ENCODE measurements at regions not wholly inside any gene's neighbourhood (a gene's known extent, or its start where the extent isn't known, plus 50 kb on each side); places are given as distances from the start of the nearest gene placed in this dataset.

DNA sequence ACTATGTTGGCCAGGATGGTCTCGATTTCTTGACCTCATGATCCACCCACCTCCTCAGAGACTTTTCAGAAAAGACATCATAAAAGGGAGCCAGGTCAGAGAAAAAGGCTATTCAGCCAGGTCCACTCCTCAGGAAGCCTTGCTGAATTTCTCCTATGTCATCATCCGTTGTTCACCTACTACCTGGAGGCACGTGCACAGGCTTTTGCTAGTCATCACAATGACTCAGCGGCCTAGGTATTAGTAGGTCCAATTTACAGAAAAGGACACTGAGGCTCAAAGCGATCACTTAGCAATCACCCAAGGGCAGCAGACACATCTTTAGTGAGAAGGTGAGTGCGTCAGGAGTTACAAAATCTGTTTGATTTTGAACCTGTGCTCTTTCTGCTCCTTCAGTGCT lies 72.3 kb upstream of the RAD23B start:
- no peak for DNase-seq (ENCODE audit: low spot score)

DNA sequence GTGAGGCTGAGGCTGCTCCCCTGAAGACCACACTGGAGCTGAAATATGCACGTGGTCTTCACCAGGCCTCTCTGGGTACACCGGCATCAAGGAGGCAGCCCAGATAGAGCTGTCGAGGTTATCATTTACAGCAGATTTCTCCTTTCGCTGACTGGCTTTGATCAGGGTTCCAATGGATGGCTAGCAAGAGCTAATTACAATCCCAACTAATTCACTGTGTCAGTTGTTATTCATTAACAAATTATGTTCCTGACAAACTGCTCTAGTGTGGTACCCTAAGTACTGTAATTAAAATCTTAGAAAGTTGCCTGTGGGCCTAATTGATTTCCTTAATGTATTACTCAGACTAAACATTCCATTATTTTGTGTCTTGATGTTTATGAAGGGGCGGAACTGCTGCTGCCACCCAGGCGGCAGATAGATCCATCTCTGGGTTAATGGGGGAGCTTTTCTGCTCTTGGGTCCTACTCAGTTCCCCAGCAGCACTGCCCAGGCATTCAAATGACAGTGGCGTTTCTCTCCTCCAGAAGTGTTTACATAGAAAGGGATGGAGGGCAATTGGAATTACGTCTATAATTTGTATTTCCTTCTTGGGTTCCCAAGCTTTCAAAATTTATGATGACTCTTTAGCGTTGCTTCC lies 71.7 kb upstream of the RAD23B start:
- DNase-seq (ENCODE audit: low spot score), result no peak

DNA sequence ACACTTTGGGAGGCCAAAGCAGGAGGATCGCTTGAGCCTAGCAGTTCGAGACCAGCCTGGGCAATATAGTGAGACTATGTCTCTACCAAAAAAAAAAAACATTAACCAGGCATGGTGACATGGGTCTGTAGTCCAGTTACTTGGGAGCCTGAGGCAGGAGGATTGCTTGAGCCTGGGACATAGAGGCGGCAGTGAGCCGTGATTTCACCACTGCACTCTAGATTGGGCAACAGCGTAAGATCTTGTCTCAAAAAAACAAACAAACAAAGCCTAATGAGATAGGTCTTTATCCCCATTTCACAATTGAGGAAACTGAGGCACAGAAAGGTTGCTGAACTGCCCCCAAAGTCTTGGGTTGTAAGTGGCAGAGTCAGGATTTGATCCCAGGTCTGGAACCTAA lies 70.5 kb upstream of the RAD23B start:
- DNase-seq (ENCODE audit: low spot score), result no peak

DNA sequence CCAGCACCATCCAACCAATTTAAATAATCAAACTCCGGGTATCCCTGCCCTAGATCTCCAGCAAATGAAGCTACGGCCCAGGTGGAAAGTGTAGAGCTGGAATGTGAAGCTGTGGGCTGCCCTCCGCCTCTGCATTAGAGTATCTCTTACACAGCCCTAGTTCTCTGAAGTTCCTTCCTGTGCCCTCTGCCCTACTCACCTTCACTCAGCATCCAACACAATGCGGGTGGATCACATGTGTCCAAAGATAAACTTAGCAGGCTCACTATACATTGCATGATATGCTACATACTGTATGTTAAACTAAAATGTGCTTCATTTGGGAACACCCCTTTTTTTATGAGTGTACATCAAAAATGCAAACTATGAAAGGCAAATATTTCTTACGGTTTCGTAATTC lies 70.0 kb upstream of the RAD23B start:
- no peak for DNase-seq (ENCODE audit: low spot score)

DNA sequence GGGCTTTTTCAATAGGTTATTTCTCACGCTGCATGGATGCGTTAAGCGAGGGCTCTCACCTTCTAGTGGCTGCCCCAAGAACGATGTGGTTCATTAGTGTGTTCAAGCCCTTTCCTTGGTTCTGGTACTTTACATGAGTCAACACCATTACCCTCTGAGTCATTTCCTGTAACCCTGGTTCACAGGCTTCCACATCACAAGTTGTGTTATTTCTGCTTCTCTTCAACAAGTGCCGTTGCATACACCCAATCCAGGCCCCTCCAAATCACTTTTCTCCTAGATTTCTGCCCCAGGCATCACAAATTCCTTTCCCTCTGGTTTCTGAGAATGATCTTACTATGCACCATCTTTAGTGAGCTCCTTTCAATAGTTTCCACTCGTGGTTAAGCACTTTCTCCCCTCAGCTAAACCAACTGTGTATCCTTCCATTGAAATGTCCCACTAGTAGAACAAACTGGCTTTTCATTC lies 69.5 kb upstream of the RAD23B start:
- no peak for DNase-seq (ENCODE audit: low spot score)

DNA sequence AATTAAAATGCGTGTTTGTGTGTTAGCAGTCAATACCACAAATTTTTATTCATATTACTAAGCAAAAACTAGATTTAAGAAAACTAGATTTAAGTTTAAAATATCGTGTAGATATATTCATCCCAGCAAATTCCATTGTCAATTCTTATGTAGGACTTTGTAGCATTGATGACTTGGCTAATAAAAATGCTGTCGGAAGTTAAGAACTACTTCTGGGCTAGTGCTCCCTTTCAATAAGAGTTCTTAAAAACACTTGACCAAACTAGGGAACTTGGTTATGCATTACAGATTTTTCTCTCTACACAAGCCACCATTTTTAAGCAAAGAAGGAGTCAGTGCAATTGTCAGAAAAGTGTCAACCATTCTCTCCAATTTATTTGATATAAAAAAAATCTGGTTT lies 68.7 kb upstream of the RAD23B start:
- DNase-seq (ENCODE audit: low spot score), result no peak

DNA sequence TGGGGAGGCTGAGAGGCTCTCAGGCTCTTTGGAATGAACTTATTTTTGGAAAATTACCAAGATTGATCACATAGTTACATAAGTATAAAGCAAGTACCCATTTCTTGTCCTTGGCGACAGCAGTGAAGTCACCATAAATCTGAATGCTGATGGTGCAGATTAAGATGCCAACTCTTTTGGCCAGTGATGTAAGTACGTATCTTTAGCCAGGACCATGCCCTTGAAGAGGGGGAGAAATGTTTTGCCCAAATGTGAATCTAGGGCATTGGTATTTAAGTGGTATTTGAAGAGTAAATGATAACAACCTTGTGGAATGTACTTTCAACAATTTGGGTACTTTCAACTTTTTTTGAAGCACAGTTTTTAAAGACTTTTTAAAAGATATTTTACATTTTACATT lies 68.2 kb upstream of the RAD23B start:
- DNase-seq (ENCODE audit: low spot score), result no peak

DNA sequence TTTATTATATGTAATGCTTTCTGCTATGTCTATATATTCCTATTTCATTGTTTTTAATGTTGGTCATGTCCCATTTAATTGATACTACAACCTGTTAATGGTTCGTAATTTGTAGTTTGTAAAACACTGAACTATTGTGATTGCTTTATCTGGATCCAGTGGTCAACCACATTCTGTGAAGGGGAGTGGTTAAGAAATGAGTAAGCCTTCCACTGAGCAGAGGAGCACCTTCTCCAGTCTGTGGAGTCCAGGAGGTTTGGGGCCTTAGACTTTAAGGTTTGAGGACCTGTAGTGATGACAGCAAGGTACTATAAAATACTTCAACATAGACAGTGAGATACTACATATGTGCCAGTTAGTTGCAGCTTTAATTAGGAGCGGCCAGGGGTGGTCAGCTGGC lies 67.7 kb upstream of the RAD23B start:
- no peak for DNase-seq (ENCODE audit: low spot score)

DNA sequence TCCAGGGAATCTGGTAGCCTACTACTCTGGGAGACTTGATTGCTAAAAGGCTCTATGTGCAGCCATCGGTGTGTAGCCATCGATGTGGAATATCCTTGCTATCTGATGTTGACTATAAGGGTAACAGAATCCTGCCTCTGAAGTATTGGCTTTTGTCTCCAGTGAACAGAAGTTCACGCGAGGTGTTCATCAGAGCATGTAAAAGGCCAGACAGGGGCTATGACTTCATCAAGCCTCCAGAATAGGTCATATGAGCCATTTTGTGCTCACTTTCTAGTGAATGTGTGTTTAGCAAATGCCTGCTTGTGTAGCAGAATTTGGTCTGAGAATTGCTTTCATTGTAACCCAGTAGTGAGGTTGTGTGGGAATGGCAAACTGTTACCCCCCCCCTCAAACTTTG lies 66.8 kb upstream of the RAD23B start:
- DNase-seq (ENCODE audit: low spot score), result no peak

DNA sequence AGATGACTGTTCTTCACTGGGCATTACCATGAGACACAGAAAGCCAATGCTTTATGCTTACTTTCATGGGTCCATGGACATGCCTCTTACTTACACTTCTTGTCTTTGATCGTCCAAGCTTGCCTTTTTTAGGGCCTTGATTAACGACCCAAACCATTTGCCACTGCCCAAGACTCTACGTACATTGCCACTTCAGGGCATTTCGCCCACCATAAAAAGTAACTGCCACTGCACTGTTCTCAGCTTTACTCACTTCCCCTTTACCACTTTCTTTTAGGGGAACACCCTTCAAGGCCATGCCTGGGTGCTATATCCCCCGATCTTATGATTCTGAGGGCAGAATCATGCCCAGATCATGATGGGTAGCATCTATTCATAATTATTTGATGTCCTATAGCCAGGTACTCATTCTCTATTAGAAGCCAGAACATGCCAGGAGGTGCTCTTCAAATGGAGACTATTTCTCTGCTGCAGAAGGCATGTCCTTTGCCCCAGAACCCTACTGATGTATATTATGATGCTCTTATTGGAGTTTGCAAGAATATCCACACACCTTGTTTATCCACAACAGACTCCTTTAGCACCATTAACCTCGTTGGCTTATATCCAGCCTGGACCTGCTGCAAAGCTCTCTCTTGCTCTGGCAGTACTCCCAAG lies 64.1 kb upstream of the RAD23B start:
- no peak for DNase-seq (ENCODE audit: low spot score)

DNA sequence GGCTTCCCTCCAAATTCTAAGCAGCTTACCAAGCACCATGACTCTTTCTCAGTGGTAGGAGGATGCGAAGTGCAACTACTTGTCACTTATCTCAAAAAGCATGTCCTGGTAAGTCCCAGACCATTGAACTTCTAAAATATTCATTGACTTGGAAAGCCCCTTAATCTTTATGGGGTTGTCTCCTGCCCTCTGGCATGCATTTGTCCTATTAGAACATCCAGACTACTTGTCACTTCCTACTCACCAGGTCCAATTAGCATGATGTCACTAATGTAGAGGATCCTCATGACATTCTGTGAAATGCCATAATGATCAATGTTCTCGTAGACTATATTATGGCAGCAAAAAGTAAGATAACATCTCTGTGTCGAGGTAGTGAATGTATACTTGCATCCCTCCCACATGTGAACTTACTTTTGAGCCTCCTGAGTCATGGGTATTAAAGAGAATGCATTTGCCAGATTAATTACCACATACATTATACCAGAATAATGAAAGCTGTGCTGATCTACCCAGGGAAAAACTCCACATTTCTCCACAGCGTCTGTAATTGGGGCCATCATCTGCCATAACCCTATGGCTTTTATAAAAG lies 63.5 kb upstream of the RAD23B start:
- no peak for DNase-seq (ENCODE audit: low spot score)

DNA sequence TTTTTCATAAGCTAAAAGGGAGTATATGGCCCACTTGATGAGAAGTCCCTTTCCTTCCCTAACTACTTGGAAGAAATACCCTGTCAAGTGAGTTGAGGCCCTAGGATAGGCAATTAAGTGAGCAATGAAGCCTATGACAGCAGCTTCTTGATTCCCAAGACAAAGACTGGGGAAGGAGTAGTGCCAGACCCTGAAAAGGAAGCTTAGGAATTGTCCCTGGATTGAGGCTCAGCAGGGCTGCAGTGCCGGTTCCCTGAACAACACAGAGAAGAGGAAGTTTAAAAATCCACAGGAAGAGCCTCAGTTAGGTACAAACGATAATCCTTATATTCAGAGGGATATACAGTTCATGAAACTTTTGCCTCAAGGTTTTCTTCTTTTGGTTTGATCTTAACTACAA lies 61.8 kb upstream of the RAD23B start:
- no peak for DNase-seq (ENCODE audit: low spot score)

DNA sequence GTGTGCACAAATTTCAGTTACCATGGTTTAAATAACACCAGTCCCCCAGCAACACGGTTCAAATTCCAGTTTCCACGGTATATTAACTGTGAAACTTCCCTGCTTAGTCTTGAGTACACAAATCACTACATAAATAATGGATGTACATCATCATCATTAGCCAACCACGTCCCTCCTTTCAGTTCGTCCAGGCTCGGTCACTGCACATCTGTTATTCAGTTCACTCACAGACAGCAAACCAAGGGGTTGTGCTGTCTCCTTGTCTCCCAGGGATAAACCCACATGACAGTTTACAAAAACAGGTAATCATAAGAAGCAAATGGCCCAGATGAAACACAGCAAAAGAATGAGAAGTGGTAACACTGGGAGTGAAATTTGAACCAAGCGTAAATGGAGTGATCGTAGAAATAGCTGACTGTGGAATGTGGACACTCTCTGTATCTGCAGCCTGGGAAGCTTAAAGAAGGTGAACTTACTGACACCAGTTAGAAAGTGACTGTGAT lies 61.0 kb upstream of the RAD23B start:
- no peak for DNase-seq (ENCODE audit: low spot score)

DNA sequence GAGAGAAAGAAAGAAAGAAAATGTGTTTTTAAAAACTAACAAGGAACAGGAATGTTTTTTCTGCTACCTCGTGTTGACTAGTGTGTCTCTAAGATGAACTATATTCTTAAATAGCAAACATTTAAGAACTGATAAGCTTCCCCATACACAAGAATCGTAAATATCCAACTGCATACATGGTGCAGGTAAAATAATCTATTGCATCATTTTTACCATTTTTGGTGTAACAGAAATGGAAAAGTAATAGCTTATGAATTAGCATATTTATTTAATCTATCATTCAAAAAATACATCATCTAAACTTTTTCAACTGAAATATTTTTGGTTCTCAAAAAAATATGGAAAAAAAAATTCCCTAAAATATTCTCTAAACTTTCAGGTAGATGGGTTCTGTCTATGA lies 59.7 kb upstream of the RAD23B start:
- DNase-seq (ENCODE audit: low spot score), result no peak

DNA sequence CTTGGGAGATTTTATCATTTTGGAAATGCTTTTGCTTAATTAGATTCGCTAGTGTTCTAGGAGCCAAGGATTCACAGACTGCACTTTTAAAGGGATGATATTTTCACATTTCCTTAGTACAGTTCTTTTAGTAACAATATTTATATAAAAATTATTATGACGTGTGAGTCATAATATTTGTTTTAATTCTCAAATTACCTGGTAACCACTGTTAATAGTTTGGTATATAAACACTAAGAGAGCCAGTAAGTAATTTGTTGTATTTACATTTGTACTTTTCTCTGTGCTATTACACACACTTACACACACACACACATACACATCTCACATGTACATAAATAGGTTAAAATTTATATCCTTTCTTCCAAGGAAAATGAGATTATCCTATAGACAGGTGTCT lies 58.8 kb upstream of the RAD23B start:
- DNase-seq (ENCODE audit: low spot score), result no peak

DNA sequence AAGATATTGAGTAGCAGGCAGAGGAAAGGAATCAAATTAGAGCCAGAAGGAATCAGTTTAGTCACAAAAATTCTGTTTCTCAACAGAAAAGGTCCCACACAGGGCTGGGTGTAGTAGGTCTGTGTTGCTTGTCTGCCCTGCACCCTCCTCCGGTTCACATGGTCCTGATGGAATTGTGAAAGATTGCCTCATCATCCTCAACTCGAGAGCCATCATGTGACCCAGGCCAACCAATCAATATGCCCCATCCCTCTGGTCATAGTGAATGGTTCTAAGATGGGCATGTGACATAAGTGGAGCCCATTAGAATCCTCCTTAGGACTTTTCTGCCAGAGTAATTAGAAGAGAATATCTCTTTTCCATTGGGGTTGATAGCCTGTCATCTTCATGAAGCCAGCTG lies 56.7 kb upstream of the RAD23B start:
- DNase-seq (ENCODE audit: low spot score), result no peak

DNA sequence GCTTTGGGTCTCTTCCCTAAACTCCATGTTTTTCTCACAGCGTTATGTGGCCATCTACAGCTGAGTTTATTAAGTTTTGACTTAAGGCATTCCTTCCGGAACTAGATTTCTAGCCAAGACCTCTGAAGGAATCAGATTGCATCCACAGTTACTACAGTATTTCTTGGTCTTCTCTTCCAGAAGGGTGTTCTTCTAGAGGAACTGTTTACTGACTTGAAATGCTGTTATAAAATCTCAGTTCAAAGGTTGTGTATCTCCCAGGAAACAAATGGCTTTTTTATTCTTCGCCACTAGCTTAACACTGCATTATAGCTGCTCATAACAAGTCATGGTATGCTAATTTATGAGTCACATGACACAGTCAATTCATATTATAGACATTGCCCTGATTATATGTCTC lies 55.3 kb upstream of the RAD23B start:
- no peak for DNase-seq (ENCODE audit: low spot score)

DNA sequence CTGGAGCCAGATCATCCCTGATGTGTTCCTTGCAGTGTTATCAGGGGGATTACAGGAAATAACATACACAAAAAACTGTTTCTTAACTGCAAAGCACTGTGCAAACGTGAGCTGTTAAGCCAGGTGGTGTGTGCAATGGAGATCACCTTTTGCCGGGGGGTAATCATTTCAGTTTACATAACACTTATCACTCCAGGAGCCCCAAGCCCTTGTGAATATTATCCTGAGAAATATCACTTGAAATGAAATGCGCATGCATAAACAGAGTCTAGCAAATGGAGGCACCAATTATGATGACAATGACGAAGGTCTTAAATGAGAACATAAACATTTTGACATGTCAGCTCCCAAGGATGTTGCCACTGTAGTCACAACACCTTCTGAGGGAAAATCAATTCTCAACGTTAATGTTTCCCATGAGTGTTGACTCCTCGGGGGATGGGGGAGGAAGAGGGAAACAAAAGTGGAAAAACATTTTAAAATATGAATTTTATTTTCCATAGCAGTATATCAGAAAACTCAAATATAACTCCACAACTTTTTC lies 54.5 kb upstream of the RAD23B start:
- no peak for DNase-seq (ENCODE audit: low spot score)

DNA sequence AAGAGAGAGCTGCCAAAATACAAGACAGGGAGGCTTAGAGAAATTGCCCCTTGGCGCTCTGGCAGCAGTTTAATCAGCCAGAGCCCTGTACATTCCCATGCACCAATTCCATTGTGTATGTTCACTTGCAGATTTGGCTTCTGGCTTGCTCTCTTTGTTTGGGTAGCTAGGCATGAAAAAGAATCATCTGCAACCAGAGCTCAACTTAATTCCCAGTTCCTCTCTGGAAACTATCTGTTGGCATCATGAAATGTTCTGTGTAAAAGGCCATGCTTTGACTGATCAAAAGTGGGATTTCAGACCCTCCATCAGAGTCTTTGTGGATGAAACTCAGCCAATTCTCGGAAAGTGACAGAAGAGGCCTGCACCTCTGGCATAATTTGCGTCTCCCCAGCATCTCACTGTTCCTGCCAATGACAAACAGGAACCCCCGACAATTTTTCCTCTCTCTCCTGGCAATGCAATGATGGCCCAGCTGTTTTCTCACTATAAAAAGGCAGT lies 53.8 kb upstream of the RAD23B start:
- no peak for DNase-seq (ENCODE audit: low spot score)
